GM19452 (cell line): ENCODE measurements at regions not wholly inside any gene's neighbourhood (a gene's known extent, or its start where the extent isn't known, plus 50 kb on each side); places are given as distances from the start of the nearest gene placed in this dataset.

Source experiments
- ATAC-seq: cut with Tn5 transposase; IDR thresholded peaks from one replicate; pipeline ENCODE4 v1.9.1; 2021; ENCODE audit not compliant: unreplicated experiment

- no peak for ATAC-seq
These were observed 65.5 kb downstream of the ADRA2C start for GRCh38 chr4:3831529-3832150.

GRCh38 chr4:3832536-3833220 is 66.5 kb downstream of the ADRA2C start:
- ATAC-seq = no peak

GRCh38 chr4:3833326-3833989 is 67.3 kb downstream of the ADRA2C start:
- no peak for ATAC-seq

- ATAC-seq = no peak
These were observed 68.0 kb downstream of the ADRA2C start for GRCh38 chr4:3834186-3834662.

GRCh38 chr4:3834663-3835521 is 68.7 kb downstream of the ADRA2C start:
- no peak for ATAC-seq

GRCh38 chr4:3835527-3836405 is 69.6 kb downstream of the ADRA2C start:
- ATAC-seq = no peak

GRCh38 chr4:3836406-3836755 is 70.2 kb downstream of the ADRA2C start:
- ATAC-seq = no peak

GRCh38 chr4:3836756-3837601 is 70.8 kb downstream of the ADRA2C start:
- ATAC-seq = no peak

- no peak for ATAC-seq
These were observed 72.5 kb downstream of the ADRA2C start for GRCh38 chr4:3838437-3839380.

GRCh38 chr4:3845094-3845743 is 79.0 kb downstream of the ADRA2C start:
- ATAC-seq = no peak

- no peak for ATAC-seq
These were observed 79.7 kb downstream of the ADRA2C start for GRCh38 chr4:3845744-3846429.

GRCh38 chr4:3847211-3847940 is 81.2 kb downstream of the ADRA2C start:
- no peak for ATAC-seq

GRCh38 chr4:3848323-3848722 is 82.1 kb downstream of the ADRA2C start:
- ATAC-seq = no peak

- ATAC-seq = no peak
These were observed 83.0 kb downstream of the ADRA2C start for GRCh38 chr4:3849140-3849539.

GRCh38 chr4:3850128-3850527 is 83.9 kb downstream of the ADRA2C start:
- no peak for ATAC-seq

- no peak for ATAC-seq
These were observed 85.0 kb downstream of the ADRA2C start for GRCh38 chr4:3851211-3851610.

GRCh38 chr4:3851881-3852280 is 85.7 kb downstream of the ADRA2C start:
- no peak for ATAC-seq
